Adipocyte (in vitro differentiated cells): ENCODE measurements at regions not wholly inside any gene's neighbourhood (a gene's known extent, or its start where the extent isn't known, plus 50 kb on each side); places are given as distances from the start of the nearest gene placed in this dataset.
"Not testable (repeated sequence)": the region's sequence is repeated elsewhere in the genome, so short reads cannot be mapped to it uniquely, and the experiment has no call there.

Experiments used
- DNase-seq: peaks from one replicate; pipeline ENCODE4 v3.0.0-alpha.2; 2015; ENCODE audit warnings: low read depth
- H3K27me3 ChIP-seq: replicated peaks from 2 replicates; pipeline ENCODE4 v1.7.0; 2013; ENCODE audit warnings: mild to moderate bottlenecking, low read length, moderate library complexity; ENCODE audit not compliant: control insufficient read depth, insufficient read depth
- H3K36me3 ChIP-seq: 2 replicates; pipeline ENCODE4 v1.7.0; 2013; ENCODE audit warnings: low read length, mild to moderate bottlenecking, moderate library complexity; ENCODE audit not compliant: control insufficient read depth, insufficient read depth, severe bottlenecking
- H3K4me1 ChIP-seq: 2 replicates; pipeline ENCODE4 v1.7.0; 2013; ENCODE audit warnings: mild to moderate bottlenecking, low read length, moderate library complexity; ENCODE audit not compliant: control insufficient read depth, insufficient read depth
- H3K4me3 ChIP-seq: 2 replicates; pipeline ENCODE4 v1.7.0; 2013; ENCODE audit warnings: mild to moderate bottlenecking, low read length, moderate library complexity
- H3K9ac ChIP-seq: 2 replicates; pipeline ENCODE4 v1.7.0; 2013; ENCODE audit warnings: mild to moderate bottlenecking, low read length, moderate library complexity
- H3K9me3 ChIP-seq: 2 replicates; pipeline ENCODE4 v1.7.0; 2013; ENCODE audit warnings: mild to moderate bottlenecking, low read length, moderate library complexity; ENCODE audit not compliant: control insufficient read depth

DNA sequence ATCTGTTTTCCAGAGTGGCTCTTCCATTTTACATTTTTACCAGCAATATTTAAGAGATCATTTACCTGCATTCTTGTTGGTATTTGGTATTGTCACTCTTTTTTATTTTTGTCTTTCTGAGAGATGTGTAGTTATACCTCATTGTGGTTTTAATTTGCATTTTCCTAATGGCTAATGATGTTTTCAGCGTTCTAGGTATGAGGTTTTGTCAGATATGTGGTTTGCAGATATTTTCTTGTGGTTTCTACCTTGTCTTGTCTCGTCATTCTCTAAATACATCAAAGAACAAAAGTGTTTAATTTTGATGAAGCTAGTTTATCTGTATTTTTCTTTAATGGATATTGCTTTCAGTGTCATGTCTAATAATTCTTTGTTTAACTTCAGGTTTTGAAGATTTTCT, 110.9 kb upstream of the PLGLB1 start:
- H3K36me3 ChIP-seq, H3K4me3 ChIP-seq, H3K9me3 ChIP-seq, DNase-seq, H3K4me1 ChIP-seq, H3K9ac ChIP-seq, H3K27me3 ChIP-seq: not testable (repeated sequence)

GRCh38 chr2:87151835-87152493, 130.3 kb upstream of the PLGLB1 start:
- H3K9me3 ChIP-seq, H3K36me3 ChIP-seq, H3K9ac ChIP-seq, H3K4me1 ChIP-seq, H3K4me3 ChIP-seq, H3K27me3 ChIP-seq, DNase-seq: not testable (repeated sequence)

- not testable (repeated sequence) for H3K4me1 ChIP-seq, H3K36me3 ChIP-seq, H3K9ac ChIP-seq, H3K4me3 ChIP-seq, DNase-seq, H3K9me3 ChIP-seq, H3K27me3 ChIP-seq
Observed at GRCh38 chr2:87174454-87174853, 152.8 kb upstream of the PLGLB1 start.

- not testable (repeated sequence) for H3K4me3 ChIP-seq, DNase-seq, H3K9ac ChIP-seq, H3K27me3 ChIP-seq, H3K4me1 ChIP-seq, H3K9me3 ChIP-seq, H3K36me3 ChIP-seq
Observed at GRCh38 chr2:87183373-87183772, 161.7 kb upstream of the PLGLB1 start.

DNA sequence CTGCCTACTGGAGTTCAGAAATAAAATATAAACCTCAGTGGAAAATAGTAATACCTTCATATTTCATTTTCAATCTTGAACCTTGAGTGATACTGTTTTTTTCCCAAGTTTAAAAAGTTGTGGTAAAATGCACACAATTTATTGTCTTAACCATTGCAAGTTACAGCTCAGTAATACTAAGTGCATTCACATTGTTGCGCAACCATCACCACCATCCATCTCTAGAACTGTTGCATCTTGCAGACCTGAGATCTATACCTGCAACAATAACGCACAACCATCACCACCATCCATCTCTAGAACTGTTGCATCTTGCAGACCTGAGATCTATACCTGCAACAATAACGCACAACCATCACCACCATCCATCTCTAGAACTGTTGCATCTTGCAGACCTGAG, 162.6 kb upstream of the PLGLB1 start:
- DNase-seq, H3K27me3 ChIP-seq, H3K9me3 ChIP-seq, H3K4me3 ChIP-seq, H3K4me1 ChIP-seq, H3K36me3 ChIP-seq, H3K9ac ChIP-seq: not testable (repeated sequence)

DNA sequence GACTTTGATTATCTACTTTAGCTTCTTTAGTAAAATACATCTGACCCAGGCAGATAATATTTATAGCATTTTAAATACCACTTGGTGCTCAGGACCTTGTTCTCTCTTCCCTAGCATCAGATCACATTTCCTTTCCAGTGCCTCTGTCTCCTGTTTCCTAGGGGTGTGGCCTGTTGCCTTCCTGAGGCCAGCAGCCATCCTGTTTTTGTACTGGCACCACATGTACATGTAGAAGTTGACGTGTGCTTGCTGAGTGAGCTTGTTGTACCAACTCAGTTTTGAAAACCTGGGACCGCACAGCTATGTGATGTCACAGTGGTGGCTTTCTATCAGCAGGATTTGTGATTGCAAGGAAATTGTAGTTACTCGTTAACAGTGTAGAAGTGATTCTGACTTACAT, 167.6 kb upstream of the PLGLB1 start:
- H3K4me3 ChIP-seq, H3K9ac ChIP-seq, DNase-seq, H3K4me1 ChIP-seq, H3K27me3 ChIP-seq, H3K36me3 ChIP-seq, H3K9me3 ChIP-seq: not testable (repeated sequence)

- H3K4me3 ChIP-seq, H3K9ac ChIP-seq, H3K36me3 ChIP-seq, H3K27me3 ChIP-seq, H3K9me3 ChIP-seq, DNase-seq, H3K4me1 ChIP-seq: not testable (repeated sequence)
Observed at GRCh38 chr2:87193336-87193735, 171.7 kb upstream of the PLGLB1 start.

GRCh38 chr2:87194254-87194999, 172.8 kb upstream of the PLGLB1 start:
- not testable (repeated sequence) for DNase-seq, H3K9me3 ChIP-seq

DNA sequence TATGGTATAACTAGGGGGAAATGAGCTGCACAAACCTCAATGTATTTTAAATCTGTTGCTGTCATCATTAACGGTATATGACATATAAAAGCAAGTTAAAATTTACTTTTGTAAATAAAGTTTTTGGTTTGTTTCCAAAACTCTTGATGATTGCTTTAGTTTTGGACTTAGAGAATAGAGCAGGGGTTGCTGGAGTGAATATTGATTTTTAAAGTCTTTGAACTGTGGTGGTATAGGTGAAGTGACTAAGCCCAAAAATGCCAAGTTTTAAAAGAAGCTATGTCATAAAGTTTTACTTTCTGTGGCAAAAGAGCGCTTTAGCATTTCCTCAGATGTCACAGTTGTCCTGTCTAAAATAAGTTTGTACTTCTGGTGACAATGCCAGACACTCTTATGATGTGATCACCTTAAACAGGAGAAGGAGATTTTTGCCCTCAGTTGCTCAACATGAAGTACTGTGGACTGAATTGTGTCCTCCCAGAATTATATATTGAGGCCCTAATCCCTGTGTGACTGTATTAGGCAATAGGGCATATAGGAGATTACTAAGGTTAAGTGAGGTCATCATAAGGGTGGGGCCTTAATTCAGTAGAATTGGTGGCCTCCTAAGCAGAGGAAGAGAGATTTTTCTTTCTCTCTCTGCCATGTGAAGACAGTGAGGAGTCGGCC, 175.2 kb upstream of the PLGLB1 start:
- not testable (repeated sequence) for H3K4me1 ChIP-seq, H3K36me3 ChIP-seq, H3K27me3 ChIP-seq, DNase-seq, H3K9ac ChIP-seq, H3K9me3 ChIP-seq, H3K4me3 ChIP-seq

More at GRCh38 chr2:87194254-87194999, 172.8 kb upstream of the PLGLB1 start:
- H3K27me3 ChIP-seq, H3K4me1 ChIP-seq, H3K4me3 ChIP-seq, H3K36me3 ChIP-seq, H3K9ac ChIP-seq: not testable (repeated sequence)

GRCh38 chr2:87198422-87198821, 176.8 kb upstream of the PLGLB1 start:
- not testable (repeated sequence) for H3K4me3 ChIP-seq, H3K27me3 ChIP-seq, H3K9me3 ChIP-seq, H3K9ac ChIP-seq, H3K4me1 ChIP-seq, DNase-seq, H3K36me3 ChIP-seq

- not testable (repeated sequence) for H3K4me3 ChIP-seq, DNase-seq, H3K9ac ChIP-seq, H3K36me3 ChIP-seq, H3K9me3 ChIP-seq, H3K27me3 ChIP-seq, H3K4me1 ChIP-seq
Observed at GRCh38 chr2:87199228-87199627, 177.6 kb upstream of the PLGLB1 start.
